Activated CD8-positive, alpha-beta memory T cell treated with anti-CD3 and anti-CD28 coated beads for 36 hours (primary cell): ENCODE measurements at regions not wholly inside any gene's neighbourhood (a gene's known extent, or its start where the extent isn't known, plus 50 kb on each side); places are given as distances from the start of the nearest gene placed in this dataset.
"Not testable (repeated sequence)": the region's sequence is repeated elsewhere in the genome, so short reads cannot be mapped to it uniquely, and the experiment has no call there.

Experiments used
- CTCF ChIA-PET: fragments of 350-600 bp; sonication (Branson Sonifier 250); formaldehyde crosslinking; loops from one replicate; lab custom pipeline; 2021; ENCODE audit warnings: antibody characterized with exemption; lab: Charles Lee
- POLR2A ChIA-PET: fragments of 350-600 bp; sonication (Branson Sonifier 250); formaldehyde crosslinking; loops from one replicate; lab custom pipeline; 2021; ENCODE audit warnings: antibody characterized with exemption; lab: Charles Lee

- ChIA-PET CTCF (no interaction called here), POLR2A (no interaction called here)
Measured at GRCh38 chr10:29715296-29715695, 80.5 kb upstream of the SVIL start.

DNA sequence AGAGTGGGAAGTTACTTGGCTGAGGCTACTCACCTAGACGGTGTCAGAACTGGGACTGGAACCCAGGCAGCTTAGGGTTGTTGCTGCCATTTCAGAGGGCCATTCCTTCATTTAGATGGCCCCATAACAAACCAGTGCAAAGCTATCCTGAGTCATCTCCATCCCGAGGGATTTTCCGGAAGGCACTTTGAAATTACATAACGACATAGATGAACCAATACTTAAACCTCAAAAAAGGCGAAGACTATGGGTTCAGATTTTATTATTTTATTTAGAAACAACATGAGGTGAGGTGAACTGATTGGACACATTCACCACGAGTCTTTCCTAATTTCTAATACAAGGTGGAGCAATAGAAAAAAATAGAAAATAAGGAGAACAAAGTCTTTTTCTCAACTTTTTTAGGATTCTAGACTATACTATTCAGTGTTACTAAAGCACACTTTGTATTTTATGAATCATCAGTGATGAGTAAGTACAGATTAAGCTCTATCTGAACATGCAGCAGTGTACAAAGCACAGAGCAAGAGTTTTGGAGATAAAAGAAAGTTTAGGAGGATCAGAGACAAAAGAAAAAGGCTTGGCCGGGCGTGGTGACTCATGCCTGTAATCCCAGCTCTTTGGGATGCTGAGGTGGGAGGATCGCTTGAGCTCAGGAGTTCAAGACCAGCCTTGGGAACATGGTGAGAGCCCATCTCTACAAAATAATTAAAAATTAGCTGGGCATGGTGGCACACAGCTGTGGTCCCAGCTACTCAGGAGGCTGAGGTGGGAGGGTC is 79.5 kb upstream of the SVIL start:
- CTCF ChIA-PET, result interaction anchor here (0.9 kb wide), 1 partner anchor 22 kb away, joined by 4 read pairs; no protein-coding TSS in a partner anchor

DNA sequence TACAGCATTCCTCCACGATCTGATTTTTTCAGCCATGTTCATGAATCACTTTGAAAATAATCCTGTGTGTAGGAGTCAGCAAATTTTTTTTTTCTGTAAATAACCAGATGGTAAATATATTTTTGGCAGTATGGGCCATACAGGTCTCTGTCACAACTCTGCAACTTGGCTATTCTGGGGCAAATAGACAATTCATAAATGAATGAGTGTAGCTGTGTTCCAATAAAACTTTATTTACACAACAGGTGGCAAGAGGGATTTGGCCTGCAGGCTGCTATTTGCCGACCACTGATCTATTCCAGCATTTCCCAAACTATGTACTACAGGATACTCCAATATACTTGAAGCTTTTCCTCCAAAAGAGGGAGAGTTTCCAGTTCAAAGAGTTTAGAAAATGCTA is 78.7 kb upstream of the SVIL start:
- CTCF ChIA-PET, result interaction anchor here (0.9 kb wide), 1 partner anchor 22 kb away, joined by 4 read pairs; no protein-coding TSS in a partner anchor

More for the DNA sequence above, 79.5 kb upstream of the SVIL start:
- POLR2A ChIA-PET, result no interaction called here

GRCh38 chr10:29712108-29712507 is 77.3 kb upstream of the SVIL start:
- POLR2A ChIA-PET, result no interaction called here
- CTCF ChIA-PET, result no interaction called here

More for the DNA sequence above, 78.7 kb upstream of the SVIL start:
- POLR2A ChIA-PET, result no interaction called here

DNA sequence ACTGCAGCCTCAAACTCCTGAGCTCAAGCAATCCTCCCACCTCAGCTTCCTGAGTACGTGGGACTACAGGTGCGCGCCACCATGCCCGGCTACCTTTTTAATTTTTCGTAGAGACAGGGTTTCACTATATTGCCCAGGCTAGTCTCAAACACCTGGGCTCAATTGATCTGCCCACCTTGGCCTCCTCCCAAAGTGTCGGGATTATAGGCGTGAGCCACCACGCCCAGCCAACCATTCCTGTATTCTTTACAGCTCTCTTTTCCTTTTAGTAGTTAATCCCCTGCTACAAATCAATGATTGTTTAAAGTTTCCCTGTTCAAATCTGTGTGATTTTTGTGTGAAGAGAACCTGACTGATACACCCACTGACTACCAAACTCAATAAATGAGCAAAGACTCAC is 75.4 kb upstream of the SVIL start:
- POLR2A ChIA-PET, result no interaction called here

GRCh38 chr10:29709484-29710002 is 74.8 kb upstream of the SVIL start:
- ChIA-PET CTCF (interaction anchor here (0.6 kb wide), 1 partner anchor 93 kb away, joined by 3 read pairs; no protein-coding TSS in a partner anchor), POLR2A (no interaction called here)

More for the DNA sequence above, 75.4 kb upstream of the SVIL start:
- CTCF ChIA-PET, result interaction anchor here (0.6 kb wide), 1 partner anchor 93 kb away, joined by 3 read pairs; no protein-coding TSS in a partner anchor

DNA sequence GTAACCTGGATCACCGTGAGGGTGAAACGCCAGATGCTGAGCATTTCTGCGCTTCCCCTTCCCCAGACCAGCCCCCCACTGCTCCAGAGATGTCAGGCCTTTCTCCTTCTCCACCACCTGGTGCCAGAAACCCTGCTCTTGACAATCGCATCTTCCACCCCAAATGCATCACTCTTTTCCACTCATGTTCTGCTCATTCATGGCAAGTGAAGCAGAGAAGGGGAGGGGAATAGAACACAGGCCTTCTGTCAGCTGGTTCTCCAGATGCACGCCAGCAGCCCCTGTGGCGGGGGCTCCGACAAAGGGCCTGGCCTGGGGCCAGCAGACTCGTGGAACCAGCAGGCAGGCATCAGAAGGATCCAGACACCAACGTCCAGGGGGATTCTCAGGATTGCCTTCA is 68.5 kb upstream of the SVIL start:
- POLR2A ChIA-PET, result no interaction called here
- CTCF ChIA-PET, result no interaction called here

GRCh38 chr10:29702273-29703164 is 67.7 kb upstream of the SVIL start:
- CTCF ChIA-PET, result no interaction called here
- POLR2A ChIA-PET, result interaction anchor here (0.6 kb wide), 1 partner anchor 28 kb away, joined by 3 read pairs; no protein-coding TSS in a partner anchor

GRCh38 chr10:29701306-29701705 is 66.5 kb upstream of the SVIL start:
- ChIA-PET POLR2A (no interaction called here), CTCF (no interaction called here)

DNA sequence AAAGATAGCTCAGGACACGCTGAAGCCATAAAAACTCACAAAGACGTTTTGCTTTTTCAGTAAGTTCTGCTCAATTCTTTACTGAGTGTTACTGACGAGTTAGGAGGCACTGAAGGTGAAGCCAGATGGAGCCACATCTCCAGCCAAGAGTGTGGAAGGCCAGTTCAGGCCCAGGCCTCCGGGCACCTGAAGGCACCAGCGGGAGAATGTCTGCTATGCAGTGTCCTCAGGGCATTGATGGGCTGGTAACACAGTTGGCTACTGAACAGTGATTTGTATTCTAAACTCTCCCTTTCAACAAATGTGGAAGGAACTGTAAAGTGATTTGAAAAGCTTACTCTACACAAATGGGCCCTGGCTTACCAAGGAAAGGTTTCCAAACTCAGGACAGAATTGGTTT is 64.8 kb upstream of the SVIL start:
- ChIA-PET POLR2A (no interaction called here), CTCF (interaction anchor here (0.7 kb wide), 1 partner anchor 35 kb away, joined by 3 read pairs; no protein-coding TSS in a partner anchor)

DNA sequence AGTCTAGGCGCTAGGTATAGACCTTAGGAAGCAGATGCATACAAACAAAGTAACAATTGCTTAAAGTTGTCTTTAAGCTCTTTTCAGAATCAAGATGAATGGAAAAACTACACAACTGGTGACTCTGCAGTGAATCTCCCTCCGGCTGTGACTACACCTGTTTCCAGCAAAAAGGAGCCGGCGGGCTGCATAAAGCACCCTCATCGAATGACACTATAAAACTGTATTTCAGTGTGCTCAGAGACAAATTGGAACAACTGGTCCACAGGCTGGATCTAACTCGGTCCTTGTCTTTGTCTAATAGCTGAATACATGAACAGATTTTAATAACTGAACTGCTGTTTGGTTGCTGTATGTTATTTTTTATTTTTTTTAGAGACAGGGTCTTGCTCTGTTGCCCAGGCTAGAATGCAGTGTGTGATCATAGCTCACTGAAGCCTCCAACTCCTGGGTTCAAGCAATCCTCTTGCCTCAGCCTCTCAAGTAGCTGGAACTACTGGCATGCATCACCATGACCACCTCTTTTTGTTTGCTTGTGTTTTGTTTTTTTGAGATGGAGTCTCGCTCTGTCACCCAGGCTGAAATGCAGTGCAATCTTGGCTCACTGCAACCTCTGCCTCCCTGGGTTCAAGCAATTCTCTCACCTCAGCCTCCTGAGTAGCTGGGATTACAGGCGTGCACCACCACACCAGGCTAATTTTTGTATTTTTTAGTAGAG is 64.2 kb upstream of the SVIL start:
- CTCF ChIA-PET, result interaction anchor here (0.7 kb wide), 1 partner anchor 1417 kb away, joined by 3 read pairs; no protein-coding TSS in a partner anchor

DNA sequence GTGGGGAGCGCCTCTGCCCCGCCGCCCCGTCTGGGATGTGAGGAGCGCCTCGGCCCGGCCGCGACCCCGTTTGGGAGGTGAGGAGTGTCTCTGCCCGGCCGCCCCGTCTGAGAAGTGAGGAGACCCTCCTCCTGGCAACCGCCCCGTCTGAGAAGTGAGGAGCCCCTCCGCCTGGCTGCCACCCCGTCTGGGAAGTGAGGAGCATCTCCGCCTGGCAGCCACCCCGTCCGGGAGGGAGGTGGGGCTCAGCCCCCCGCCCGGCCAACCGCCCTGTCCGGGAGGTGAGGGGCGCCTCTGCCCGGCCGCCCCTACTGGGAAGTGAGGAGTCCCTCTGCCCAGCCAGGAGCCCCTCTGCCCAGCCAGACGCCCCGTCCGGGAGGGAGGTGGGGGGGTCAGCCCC is 61.8 kb upstream of the SVIL start:
- POLR2A ChIA-PET, CTCF ChIA-PET: not testable (repeated sequence)

More for the DNA sequence above, 64.2 kb upstream of the SVIL start:
- POLR2A ChIA-PET, result no interaction called here

GRCh38 chr10:29694121-29694520 is 59.4 kb upstream of the SVIL start:
- ChIA-PET POLR2A (no interaction called here), CTCF (no interaction called here)

- CTCF ChIA-PET, result no interaction called here
- POLR2A ChIA-PET, result no interaction called here
Measured at GRCh38 chr10:29692121-29692539, 57.4 kb upstream of the SVIL start.

DNA sequence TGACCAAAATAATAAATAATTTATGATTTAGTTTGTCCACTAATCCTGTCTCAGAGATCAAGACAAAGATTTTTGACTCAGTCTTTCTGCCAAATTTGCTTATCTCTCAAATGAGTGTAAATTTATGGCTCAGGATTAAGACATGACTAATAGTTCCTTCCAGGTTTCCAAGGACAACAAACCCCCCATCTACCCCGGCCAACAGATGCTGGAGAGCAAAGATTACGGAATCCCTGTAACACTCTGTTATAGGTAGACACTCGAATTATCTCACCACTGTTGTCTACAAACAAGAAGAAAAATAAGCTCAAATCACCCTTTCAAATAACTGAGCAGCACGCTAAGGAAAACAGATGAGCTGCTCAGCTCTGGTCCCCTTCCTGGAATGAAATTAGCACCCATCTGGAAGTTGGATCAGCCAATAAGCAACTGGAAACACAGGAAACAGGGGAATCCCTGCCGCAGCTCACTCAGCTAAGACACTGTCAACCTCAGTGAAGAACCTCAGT is 56.8 kb upstream of the SVIL start:
- CTCF ChIA-PET, result interaction anchor here (0.7 to 0.8 kb wide), 2 partner anchors 31 to 32 kb away, joined by 4 to 5 read pairs; no protein-coding TSS in a partner anchor

DNA sequence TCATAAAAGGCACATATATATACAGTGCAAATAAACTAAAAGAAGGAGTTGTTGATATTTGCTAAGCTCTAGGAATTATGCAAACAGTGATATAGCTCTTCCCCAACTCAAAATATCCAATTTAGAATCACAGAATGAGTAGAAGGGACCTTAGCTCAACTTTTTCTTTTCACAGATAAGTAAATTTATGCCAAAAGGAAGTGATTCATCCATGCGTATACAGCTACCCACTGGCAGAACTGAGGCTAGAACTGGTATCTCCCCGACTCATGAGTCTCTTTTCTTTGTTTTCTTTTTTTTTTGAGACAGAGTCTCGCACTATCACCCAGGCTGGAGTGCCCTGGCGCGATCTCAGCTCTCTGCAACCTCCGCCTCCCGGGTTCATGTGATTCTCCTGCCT is 54.2 kb upstream of the SVIL start:
- ChIA-PET POLR2A (interaction anchor here (0.6 kb wide), 1 partner anchor 29 kb away, joined by 4 read pairs; no protein-coding TSS in a partner anchor), CTCF (interaction anchor here (1.1 kb wide), 1 partner anchor 65 kb away, joined by 4 read pairs; no protein-coding TSS in a partner anchor)

More for the DNA sequence above, 56.8 kb upstream of the SVIL start:
- POLR2A ChIA-PET, result no interaction called here

GRCh38 chr10:29688230-29688661 is 53.5 kb upstream of the SVIL start:
- ChIA-PET CTCF (interaction anchor here (1.1 kb wide), 1 partner anchor 64 kb away, joined by 4 read pairs; no protein-coding TSS in a partner anchor), POLR2A (interaction anchor here (0.6 kb wide), 1 partner anchor 29 kb away, joined by 4 read pairs; no protein-coding TSS in a partner anchor)

DNA sequence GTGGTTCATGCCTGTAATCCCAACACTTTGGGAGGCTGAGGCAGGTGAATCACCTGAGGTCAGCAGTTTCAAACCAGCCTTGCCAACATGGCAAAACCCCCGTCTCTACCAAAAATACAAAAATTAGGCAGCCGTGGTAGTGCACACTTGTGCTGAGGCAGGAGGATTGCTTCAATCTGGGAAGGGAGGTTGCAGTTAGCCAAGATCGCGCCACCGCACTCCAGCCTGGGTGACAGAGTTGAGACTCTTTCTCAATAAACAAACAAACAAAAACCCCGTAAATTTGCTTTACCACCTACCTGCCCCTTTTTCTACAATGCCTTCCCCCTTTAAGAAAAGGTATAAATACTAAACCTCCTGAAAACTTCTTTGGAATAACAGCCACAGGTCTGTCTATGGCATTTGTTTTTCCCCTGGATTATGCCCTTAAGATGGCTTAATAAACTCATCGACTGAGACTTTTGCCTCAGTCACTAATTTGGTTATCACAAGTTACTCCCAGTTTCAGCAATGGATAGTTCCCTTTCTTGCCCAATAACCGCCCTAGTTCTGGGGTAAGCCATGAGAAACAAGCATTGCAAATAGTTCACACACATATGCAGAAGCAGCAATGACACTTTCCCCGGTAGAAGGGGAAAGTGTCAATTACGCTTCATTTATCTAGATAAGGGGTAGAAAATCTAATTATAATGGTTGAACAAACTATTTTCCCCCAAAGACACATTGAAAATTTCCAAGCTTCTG is 52.8 kb upstream of the SVIL start:
- CTCF ChIA-PET, result no interaction called here
- POLR2A ChIA-PET, result no interaction called here
